A549 (cell line): ENCODE measurements at regions not wholly inside any gene's neighbourhood (a gene's known extent, or its start where the extent isn't known, plus 50 kb on each side); places are given as distances from the start of the nearest gene placed in this dataset.

Experiments used
- ATAC-seq, 2 experiments: fragments of 200-7000 bp in 1 of 2; fragments of >200 bp in 1 of 2; cut with Nextera tagmentation in 1 of 2; cut with Tn5 transposase in 1 of 2; 3 replicates each; pipeline versions ENCODE4 v1.8.0 to v1.9.1; 2018 to 2020; ENCODE audit warnings: mild to moderate bottlenecking in 1 of 2, moderate library complexity in 1 of 2
- CTCF ChIA-PET: fragments of 300-600 bp; sonication (Branson Sonifier 250); formaldehyde crosslinking; extraction: SDS; loops from one replicate; lab custom pipeline; 2021; ENCODE audit warnings: antibody characterized with exemption, inconsistent platforms; lab: Yijun Ruan, JAX
- POLR2A ChIA-PET: fragments of 350-600 bp; formaldehyde crosslinking; extraction: SDS; loops from one replicate; lab custom pipeline; 2021; ENCODE audit warnings: antibody characterized with exemption, inconsistent platforms; lab: Yijun Ruan, JAX
- DNase-seq, 2 experiments: peaks; one replicate each; pipeline versions ENCODE4 v3.0.0 to v3.0.0-alpha.2; 2011 to 2016; ENCODE audit warnings: low read depth in 1 of 2, low spot score in 1 of 2
- FAIRE-seq: peaks from 2 replicates; lab custom pipeline; 2011; peaks lifted over from hg19 to GRCh38; lab: Jason Lieb, UNC
- H3K27ac ChIP-seq, 2 experiments: fragments of >200 bp; sonication (Bioruptor Twin); formaldehyde crosslinking; 3 replicates each; pipeline ENCODE4 v1.5.1; 2016 to 2017
- H3K4me1 ChIP-seq: fragments of >200 bp; sonication (Bioruptor Twin); formaldehyde crosslinking; 3 replicates; pipeline ENCODE4 v1.6.1; 2016
- H3K4me2 ChIP-seq: fragments of >200 bp; sonication (Bioruptor Twin); formaldehyde crosslinking; 3 replicates; pipeline ENCODE4 v1.6.1; 2016
- H3K4me3 ChIP-seq: fragments of >200 bp; sonication (Bioruptor Twin); formaldehyde crosslinking; 3 replicates; pipeline ENCODE4 v1.5.1; 2016
- H3K9me3 ChIP-seq: fragments of >200 bp; sonication (Bioruptor Twin); formaldehyde crosslinking; 3 replicates; pipeline ENCODE4 v1.6.1; 2016
- CEBPB ChIP-seq, 2 experiments: fragments of >200 bp in 1 of 2; sonication (Bioruptor Twin) in 1 of 2; formaldehyde crosslinking in 1 of 2; IDR thresholded peaks; 2 replicates each; pipeline ENCODE4 v1.6.1; 2012 to 2016
- ESRRA ChIP-seq: fragments of 150-350 bp; IDR thresholded peaks from 2 replicates; pipeline ENCODE4 v1.6.1; 2014; ENCODE audit warnings: mild to moderate bottlenecking, low read length, borderline replicate concordance
- FOSB ChIP-seq: fragments of 250-450 bp; sonication (Bioruptor Pico); IDR thresholded peaks from 2 replicates; pipeline ENCODE4 v1.5.0; 2020; ENCODE audit warnings: mild to moderate bottlenecking, moderate library complexity
- FOSL2 ChIP-seq, 2 experiments: fragments of 450-650 bp in 1 of 2; fragments of >200 bp in 1 of 2; sonication (Bioruptor Twin) in 1 of 2; formaldehyde crosslinking; IDR thresholded peaks; 2 replicates each; pipeline versions ENCODE4 v1.5.0 to v1.6.1; 2016 to 2020; ENCODE audit warnings: mild to moderate bottlenecking in 1 of 2, moderate library complexity in 1 of 2
- GATA3 ChIP-seq: IDR thresholded peaks from 2 replicates; pipeline ENCODE4 v1.6.1; 2012; ENCODE audit warnings: borderline replicate concordance
- HDAC2 ChIP-seq: fragments of 200-600 bp; sonication (generic); IDR thresholded peaks from 2 replicates; pipeline ENCODE4 v1.6.1; 2016
- HOXB13 ChIP-seq: fragments of 250-450 bp; sonication (Bioruptor Pico); IDR thresholded peaks from 2 replicates; pipeline ENCODE4 v1.5.0; 2020; ENCODE audit warnings: low read depth, mild to moderate bottlenecking, moderate library complexity
- JUNB ChIP-seq: fragments of >200 bp; sonication (Bioruptor Twin); formaldehyde crosslinking; IDR thresholded peaks from 2 replicates; pipeline ENCODE4 v1.6.1; 2016
- KDM1A ChIP-seq: fragments of 200-600 bp; sonication (generic); IDR thresholded peaks from 2 replicates; pipeline ENCODE4 v1.6.1; 2016; ENCODE audit warnings: low read depth, mild to moderate bottlenecking
- KDM5A ChIP-seq: fragments of 200-600 bp; sonication (generic); IDR thresholded peaks from 2 replicates; pipeline ENCODE4 v1.6.1; 2016; ENCODE audit warnings: antibody characterized with exemption, mild to moderate bottlenecking
- MAFK ChIP-seq: fragments of 450-650 bp; IDR thresholded peaks from 2 replicates; pipeline ENCODE4 v1.6.1; 2014; ENCODE audit not compliant: partially characterized antibody
- MAZ ChIP-seq: fragments of 150-350 bp; IDR thresholded peaks from 2 replicates; pipeline ENCODE4 v1.6.1; 2014; ENCODE audit warnings: antibody characterized with exemption, low read depth, low read length, borderline replicate concordance
- NFE2L2 ChIP-seq: fragments of 150-350 bp; conservative IDR thresholded peaks from 2 replicates; pipeline ENCODE4 v1.6.1; 2014; ENCODE audit warnings: low read length
- NR3C1 ChIP-seq: fragments of >200 bp; sonication (Bioruptor Twin); formaldehyde crosslinking; IDR thresholded peaks from 3 replicates; pipeline ENCODE4 v1.6.1; 2017
- PBX3 ChIP-seq: IDR thresholded peaks from 2 replicates; pipeline ENCODE4 v1.6.1; 2012
- PHF8 ChIP-seq: fragments of 200-600 bp; sonication (generic); IDR thresholded peaks from 2 replicates; pipeline ENCODE4 v1.6.1; 2016; ENCODE audit warnings: low read depth, mild to moderate bottlenecking, antibody characterized with exemption, moderate library complexity, borderline replicate concordance
- POLR2A ChIP-seq: IDR thresholded peaks from 2 replicates; pipeline ENCODE4 v1.6.1; 2012; ENCODE audit warnings: mild to moderate bottlenecking, low read length
- POLR2AphosphoS2 ChIP-seq: conservative IDR thresholded peaks from 2 replicates; pipeline ENCODE4 v1.6.1; 2012; ENCODE audit warnings: low read length, improper control_type of control experiment, inconsistent platforms
- RAD21 ChIP-seq, 2 experiments: fragments of >200 bp in 1 of 2; sonication (Bioruptor Twin) in 1 of 2; formaldehyde crosslinking in 1 of 2; IDR thresholded peaks in 1 of 2; conservative IDR thresholded peaks in 1 of 2; 2 replicates in 1 of 2; 3 replicates in 1 of 2; pipeline ENCODE4 v1.6.1; 2012 to 2018; ENCODE audit warnings: inconsistent platforms in 1 of 2
- RARB ChIP-seq: fragments of 250-450 bp; sonication (Bioruptor Pico); IDR thresholded peaks from 2 replicates; pipeline ENCODE4 v1.8.0; 2021; ENCODE audit warnings: mild to moderate bottlenecking, moderate library complexity
- REST ChIP-seq: fragments of 200-600 bp; sonication (generic); IDR thresholded peaks from 2 replicates; pipeline ENCODE4 v1.6.1; 2016; ENCODE audit warnings: antibody characterized with exemption, mild to moderate bottlenecking, moderate library complexity
- SREBF2 ChIP-seq: fragments of 450-650 bp; IDR thresholded peaks from 2 replicates; pipeline ENCODE4 v1.6.1; 2014; ENCODE audit warnings: mild to moderate bottlenecking, moderate library complexity
- TP53 ChIP-seq: fragments of 250-450 bp; sonication (Bioruptor Pico); IDR thresholded peaks from 2 replicates; pipeline ENCODE4 v1.5.0; 2021; ENCODE audit warnings: mild to moderate bottlenecking, moderate library complexity
- ZC3H11A ChIP-seq: fragments of 450-650 bp; IDR thresholded peaks from 2 replicates; pipeline ENCODE4 v1.6.1; 2014; ENCODE audit warnings: antibody characterized with exemption, mild to moderate bottlenecking
- ZFP36 ChIP-seq: fragments of 450-650 bp; IDR thresholded peaks from 2 replicates; pipeline ENCODE4 v1.6.1; 2014; ENCODE audit warnings: borderline replicate concordance; ENCODE audit not compliant: partially characterized antibody
- WGBS: methylation state at CpG from one replicate; pipeline ENCODE4 v1.1.6; 2017; ENCODE audit errors: missing lambda C conversion rate; 5-methylcytosine and 5-hydroxymethylcytosine counted together
- TF ChIP-seq, protein P1 (sequence below): IDR thresholded peaks from 2 replicates; pipeline ENCODE4 v1.6.1; 2012; ENCODE audit warnings: low read depth, borderline replicate concordance

DNA sequence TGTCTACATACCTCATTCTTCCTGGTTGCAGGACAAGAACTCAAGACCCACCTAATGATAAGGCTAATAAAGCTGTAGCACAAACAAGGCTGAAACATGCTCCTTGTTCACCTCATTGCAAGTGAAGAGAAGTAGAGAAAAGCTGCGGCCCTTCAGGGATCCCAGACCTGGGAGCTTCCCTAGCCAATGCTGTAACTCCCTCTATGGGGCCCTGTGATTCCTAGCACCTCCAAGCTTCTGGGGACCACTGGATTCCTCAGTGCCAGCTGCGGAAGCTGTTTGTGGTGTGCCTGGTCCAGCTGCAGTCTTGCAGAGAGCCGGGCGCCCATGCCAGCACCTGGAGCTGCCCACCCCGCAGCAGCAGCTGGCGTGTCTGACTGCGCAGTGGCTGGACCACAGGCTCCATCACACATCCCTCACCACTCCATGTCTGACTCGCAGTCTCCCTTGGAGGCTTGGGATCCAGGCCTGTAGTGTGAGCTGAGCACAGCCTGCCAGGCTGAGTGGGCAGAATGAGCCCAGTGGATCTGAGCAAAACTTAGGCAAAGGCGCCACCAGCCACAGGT, 737.2 kb upstream of the GJE1 start:
- Histone ChIP-seq H3K9me3 (no peaks in the 10 kb centered on the region), H3K4me2 (no peak overlapping the region)
- TF ChIP-seq FOSL2 (IDR thresholded peaks at IDR 0.05) (no peak), FOSL2 (CRISPR knock-in tag; IDR thresholded peaks at IDR 0.05) (no peak), TP53 (CRISPR knock-in tag) (no peak), MAZ (no peak), MAFK (no peak), CEBPB (IDR thresholded peaks at IDR 0.05) (no peak), ESRRA (no peak), NR3C1 (no peak), RAD21 (conservative IDR thresholded peaks at IDR 0.05 in 1 of 2, IDR thresholded peaks at IDR 0.05 in 1 of 2) (no peak), JUNB (no peak), SREBF2 (no peak), POLR2A (no peak), PBX3 (no peak), ZFP36 (no peak), NFE2L2 (no peak), GATA3 (no peak)
- TF ChIP-seq, all 56 proteins: peak for 0
- Histone ChIP-seq H3K4me1 (no peaks in the 10 kb centered on the region), H3K27ac (no peak overlapping the region), H3K4me3 (no peak overlapping the region)
- DNase-seq: no peak
- ChIA-PET POLR2A (no interaction called here), CTCF (no interaction called here)
- WGBS: 83% methylated on average over 3 of the region's 9 CpGs
- FAIRE-seq: no peak
- no peak for ATAC-seq

DNA sequence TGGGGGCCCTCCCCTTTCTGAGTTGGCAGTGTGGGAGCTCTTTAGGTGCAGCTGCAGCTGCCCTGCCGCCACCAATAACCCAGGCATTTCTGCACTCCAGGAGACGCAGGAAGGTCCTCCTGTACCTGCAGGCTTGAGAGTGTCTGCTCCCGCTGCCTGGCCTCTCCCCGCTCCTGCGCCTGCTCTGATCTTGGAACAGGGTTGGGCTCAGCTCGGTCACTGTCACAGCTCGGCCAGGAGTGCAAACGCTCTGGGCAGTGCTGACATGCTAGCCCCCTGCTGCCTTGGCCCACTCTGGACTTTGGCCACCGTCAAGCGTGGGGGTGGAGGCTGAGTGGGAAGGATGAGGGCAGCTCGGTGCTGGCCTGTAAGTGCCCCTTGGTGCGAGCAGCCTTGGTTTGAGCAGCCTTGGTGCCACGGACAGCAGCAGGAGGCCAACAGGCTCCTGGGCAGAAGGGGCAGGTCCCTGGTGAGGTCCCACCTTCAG, 738.1 kb upstream of the GJE1 start:
- CTCF ChIA-PET: no interaction called here
- H3K4me3 ChIP-seq: no peak overlapping the region
- DNase-seq (no peak), FAIRE-seq (no peak), ATAC-seq (no peak)
- POLR2A ChIA-PET: no interaction called here
- H3K9me3 ChIP-seq: no peaks in the 10 kb centered on the region
- H3K4me1 ChIP-seq: no peaks in the 10 kb centered on the region
- H3K27ac ChIP-seq: no peak overlapping the region
- H3K4me2 ChIP-seq: no peak overlapping the region
- TF ChIP-seq SREBF2 (no peak), HOXB13 (CRISPR knock-in tag) (no peak), GATA3 (no peak), TP53 (CRISPR knock-in tag) (no peak), PHF8 (no peak), ZFP36 (no peak), RARB (CRISPR knock-in tag) (no peak), HDAC2 (no peak), FOSB (CRISPR knock-in tag) (no peak), REST (no peak), KDM5A (no peak), ZC3H11A (no peak), CEBPB (IDR thresholded peaks at IDR 0.05) (no peak), FOSL2 (IDR thresholded peaks at IDR 0.05) (no peak), FOSL2 (CRISPR knock-in tag; IDR thresholded peaks at IDR 0.05) (no peak), ESRRA (no peak), POLR2AphosphoS2 (no peak), POLR2A (no peak), KDM1A (no peak)
- TF ChIP-seq, protein P1, sequence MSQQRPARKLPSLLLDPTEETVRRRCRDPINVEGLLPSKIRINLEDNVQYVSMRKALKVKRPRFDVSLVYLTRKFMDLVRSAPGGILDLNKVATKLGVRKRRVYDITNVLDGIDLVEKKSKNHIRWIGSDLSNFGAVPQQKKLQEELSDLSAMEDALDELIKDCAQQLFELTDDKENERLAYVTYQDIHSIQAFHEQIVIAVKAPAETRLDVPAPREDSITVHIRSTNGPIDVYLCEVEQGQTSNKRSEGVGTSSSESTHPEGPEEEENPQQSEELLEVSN: no peak
- 95% methylated on average over 4 of the region's 13 CpGs for WGBS
